ENCODE measurements at regions not wholly inside any gene's neighbourhood (a gene's known extent, or its start where the extent isn't known, plus 50 kb on each side); places are given as distances from the start of the nearest gene placed in this dataset.

- Mint-ChIP-seq H3K36me3 (no peaks in the 10 kb centered on the region), H3K4me3 (no peak overlapping the region), H3K9me3 (no peaks in the 10 kb centered on the region), H3K27me3 (no peaks in the 10 kb centered on the region), H3K4me1 (ENCODE audit: unreplicated experiment) (no peaks in the 10 kb centered on the region), H3K27ac (no peak overlapping the region)
- DNase-seq (ENCODE audit: extremely low spot score, unreplicated experiment), result no peak
- TF ChIP-seq CTCF (conservative IDR thresholded peaks at IDR 0.05), result no peak
Observed at GRCh38 chr4:11732155-11732554, 303.5 kb upstream of the HS3ST1 start.

GRCh38 chr4:11730545-11730944 lies 301.9 kb upstream of the HS3ST1 start:
- Mint-ChIP-seq H3K27ac (no peak overlapping the region), H3K36me3 (no peaks in the 10 kb centered on the region), H3K27me3 (no peaks in the 10 kb centered on the region), H3K4me3 (no peak overlapping the region), H3K9me3 (no peaks in the 10 kb centered on the region), H3K4me1 (ENCODE audit: unreplicated experiment) (no peaks in the 10 kb centered on the region)
- no peak for TF ChIP-seq CTCF (conservative IDR thresholded peaks at IDR 0.05)
- DNase-seq (ENCODE audit: extremely low spot score, unreplicated experiment), result no peak

GRCh38 chr4:11729548-11729947 lies 300.9 kb upstream of the HS3ST1 start:
- no peak for TF ChIP-seq CTCF (conservative IDR thresholded peaks at IDR 0.05)
- Mint-ChIP-seq H3K4me1 (ENCODE audit: unreplicated experiment) (no peaks in the 10 kb centered on the region), H3K27ac (peak overlapping the region; percentile 1), H3K27me3 (no peaks in the 10 kb centered on the region), H3K9me3 (no peaks in the 10 kb centered on the region), H3K4me3 (no peak overlapping the region), H3K36me3 (no peaks in the 10 kb centered on the region)
- DNase-seq (ENCODE audit: extremely low spot score, unreplicated experiment), result no peak

- no peak for DNase-seq (ENCODE audit: extremely low spot score, unreplicated experiment)
- Mint-ChIP-seq H3K4me3 (no peak overlapping the region), H3K27ac (no peak overlapping the region), H3K9me3 (no peaks in the 10 kb centered on the region), H3K27me3 (no peaks in the 10 kb centered on the region), H3K4me1 (ENCODE audit: unreplicated experiment) (no peaks in the 10 kb centered on the region), H3K36me3 (no peaks in the 10 kb centered on the region)
- TF ChIP-seq CTCF (conservative IDR thresholded peaks at IDR 0.05), result no peak
Observed at GRCh38 chr4:11727903-11728564, 299.3 kb upstream of the HS3ST1 start.

- no peaks in the 10 kb centered on the region for H3K9me3 Mint-ChIP-seq
- no peaks in the 10 kb centered on the region for H3K36me3 Mint-ChIP-seq
- no peak for DNase-seq (ENCODE audit: extremely low spot score, unreplicated experiment)
- no peaks in the 10 kb centered on the region for H3K4me1 Mint-ChIP-seq (ENCODE audit: unreplicated experiment)
- peaks cover 3% of the 10 kb centered on the region for H3K27me3 Mint-ChIP-seq
- no peak for TF ChIP-seq CTCF (conservative IDR thresholded peaks at IDR 0.05)
- no peak overlapping the region for H3K27ac Mint-ChIP-seq
- H3K4me3 Mint-ChIP-seq, result no peak overlapping the region
Observed at GRCh38 chr4:11724731-11725130, 296.0 kb upstream of the HS3ST1 start.

GRCh38 chr4:11722223-11722622 lies 293.5 kb upstream of the HS3ST1 start:
- Mint-ChIP-seq H3K9me3 (no peaks in the 10 kb centered on the region), H3K27me3 (peaks cover 3% of the 10 kb centered on the region), H3K4me1 (ENCODE audit: unreplicated experiment) (no peaks in the 10 kb centered on the region), H3K4me3 (no peak overlapping the region), H3K36me3 (no peaks in the 10 kb centered on the region), H3K27ac (no peak overlapping the region)
- no peak for DNase-seq (ENCODE audit: extremely low spot score, unreplicated experiment)
- TF ChIP-seq CTCF (conservative IDR thresholded peaks at IDR 0.05), result no peak

All from type B pancreatic cell (in vitro differentiated cells).